ENCODE measurements at regions not wholly inside any gene's neighbourhood (a gene's known extent, or its start where the extent isn't known, plus 50 kb on each side); places are given as distances from the start of the nearest gene placed in this dataset.
"Not testable (repeated sequence)": the region's sequence is repeated elsewhere in the genome, so short reads cannot be mapped to it uniquely, and the experiment has no call there.

- no peak for DNase-seq
Observed at GRCh38 chr11:92546603-92547002, 322.0 kb downstream of the FAT3 start.

GRCh38 chr11:92550411-92550810 lies 325.8 kb downstream of the FAT3 start:
- DNase-seq = no peak

- DNase-seq = no peak
Observed at GRCh38 chr11:92550871-92551270, 326.3 kb downstream of the FAT3 start.

GRCh38 chr11:92552942-92553341 lies 328.3 kb downstream of the FAT3 start:
- no peak for DNase-seq

GRCh38 chr11:92554688-92555087 lies 330.1 kb downstream of the FAT3 start:
- no peak for DNase-seq

GRCh38 chr11:92556431-92556830 lies 331.8 kb downstream of the FAT3 start:
- peak; percentile 24 for DNase-seq

GRCh38 chr11:92557879-92558278 lies 333.3 kb downstream of the FAT3 start:
- no peak for DNase-seq

GRCh38 chr11:92558323-92558722 lies 333.7 kb downstream of the FAT3 start:
- DNase-seq = no peak

GRCh38 chr11:92569726-92570125 lies 345.1 kb downstream of the FAT3 start:
- DNase-seq = no peak

GRCh38 chr11:92572559-92572958 lies 347.9 kb downstream of the FAT3 start:
- DNase-seq = no peak

GRCh38 chr11:92576315-92576714 lies 351.7 kb downstream of the FAT3 start:
- DNase-seq = no peak

- DNase-seq = no peak
Observed at GRCh38 chr11:92580908-92581307, 356.3 kb downstream of the FAT3 start.

GRCh38 chr11:92588393-92588792 lies 363.8 kb downstream of the FAT3 start:
- DNase-seq = no peak

GRCh38 chr11:92589512-92589911 lies 364.9 kb downstream of the FAT3 start:
- DNase-seq = no peak

GRCh38 chr11:92591521-92591920 lies 366.9 kb downstream of the FAT3 start:
- DNase-seq = no peak

GRCh38 chr11:92594251-92594650 lies 369.6 kb downstream of the FAT3 start:
- no peak for DNase-seq

- no peak for DNase-seq
Observed at GRCh38 chr11:92595052-92595451, 370.4 kb downstream of the FAT3 start.

- no peak for DNase-seq
Observed at GRCh38 chr11:92596596-92597317, 372.1 kb downstream of the FAT3 start.

- no peak for DNase-seq
Observed at GRCh38 chr11:92601048-92601447, 368.4 kb upstream of the MTNR1B start.

- no peak for DNase-seq
Observed at GRCh38 chr11:92605667-92606066, 363.8 kb upstream of the MTNR1B start.

GRCh38 chr11:92607969-92608722 lies 361.3 kb upstream of the MTNR1B start:
- no peak for DNase-seq

- no peak for DNase-seq
Observed at GRCh38 chr11:92611157-92611556, 358.3 kb upstream of the MTNR1B start.

GRCh38 chr11:92618020-92618419 lies 351.4 kb upstream of the MTNR1B start:
- not testable (repeated sequence) for DNase-seq

GRCh38 chr11:92623055-92623454 lies 346.4 kb upstream of the MTNR1B start:
- DNase-seq = no peak

- DNase-seq = no peak
Observed at GRCh38 chr11:92625894-92626293, 343.6 kb upstream of the MTNR1B start.

Data from femur (tissue), 1 donor.